Peyer's patch (tissue), 4 donors: ENCODE measurements at regions not wholly inside any gene's neighbourhood (a gene's known extent, or its start where the extent isn't known, plus 50 kb on each side); places are given as distances from the start of the nearest gene placed in this dataset.

Source experiments
- POLR2A ChIP-seq, 2 donors: fragments of 450-650 bp; IDR thresholded peaks; one replicate each; pipeline ENCODE4 v1.5.1; 2017; ENCODE audit warnings: antibody characterized with exemption in 2 of 2, mild to moderate bottlenecking in 2 of 2, moderate library complexity in 2 of 2
- TF ChIP-seq, protein P1 (sequence below), 6 experiments: fragments of 450-650 bp in 4 of 6; fragments of 200-600 bp in 2 of 6; sonication (generic) in 1 of 6; IDR thresholded peaks; one replicate each; pipeline ENCODE4 v1.5.1; 2017 to 2019; ENCODE audit warnings: antibody characterized with exemption in 6 of 6, mild to moderate bottlenecking in 3 of 6, moderate library complexity in 1 of 6

DNA sequence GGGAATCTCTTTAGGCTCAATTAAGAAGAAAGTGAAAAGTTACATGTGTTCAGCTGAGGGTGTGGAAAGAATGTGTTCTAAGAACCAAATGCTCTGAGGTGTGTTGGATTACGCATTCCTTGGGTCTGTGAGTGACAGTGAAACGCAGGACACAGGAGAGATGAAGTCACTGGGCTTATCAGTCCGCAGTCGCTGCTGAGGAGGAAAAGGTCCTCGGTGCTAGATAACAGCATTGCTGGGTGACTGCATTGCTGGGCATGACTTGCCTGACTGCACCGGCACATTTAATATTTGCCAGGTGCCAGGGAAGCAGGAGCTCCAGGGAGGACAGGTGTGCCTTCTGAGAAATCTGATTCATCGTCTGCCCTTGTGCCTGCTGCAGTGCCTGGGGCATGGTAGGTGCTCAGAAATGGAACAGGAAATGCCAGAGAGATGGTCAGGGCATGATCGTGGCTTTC is 64.4 kb upstream of the FZD10 start:
- TF ChIP-seq, protein P1, sequence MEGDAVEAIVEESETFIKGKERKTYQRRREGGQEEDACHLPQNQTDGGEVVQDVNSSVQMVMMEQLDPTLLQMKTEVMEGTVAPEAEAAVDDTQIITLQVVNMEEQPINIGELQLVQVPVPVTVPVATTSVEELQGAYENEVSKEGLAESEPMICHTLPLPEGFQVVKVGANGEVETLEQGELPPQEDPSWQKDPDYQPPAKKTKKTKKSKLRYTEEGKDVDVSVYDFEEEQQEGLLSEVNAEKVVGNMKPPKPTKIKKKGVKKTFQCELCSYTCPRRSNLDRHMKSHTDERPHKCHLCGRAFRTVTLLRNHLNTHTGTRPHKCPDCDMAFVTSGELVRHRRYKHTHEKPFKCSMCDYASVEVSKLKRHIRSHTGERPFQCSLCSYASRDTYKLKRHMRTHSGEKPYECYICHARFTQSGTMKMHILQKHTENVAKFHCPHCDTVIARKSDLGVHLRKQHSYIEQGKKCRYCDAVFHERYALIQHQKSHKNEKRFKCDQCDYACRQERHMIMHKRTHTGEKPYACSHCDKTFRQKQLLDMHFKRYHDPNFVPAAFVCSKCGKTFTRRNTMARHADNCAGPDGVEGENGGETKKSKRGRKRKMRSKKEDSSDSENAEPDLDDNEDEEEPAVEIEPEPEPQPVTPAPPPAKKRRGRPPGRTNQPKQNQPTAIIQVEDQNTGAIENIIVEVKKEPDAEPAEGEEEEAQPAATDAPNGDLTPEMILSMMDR (IDR thresholded peaks at IDR 0.05), result no peak
- TF ChIP-seq POLR2A (IDR thresholded peaks at IDR 0.05), result no peak
